NB4 (cell line): ENCODE measurements at regions not wholly inside any gene's neighbourhood (a gene's known extent, or its start where the extent isn't known, plus 50 kb on each side); places are given as distances from the start of the nearest gene placed in this dataset.

ENCODE experiments used
- POLR2A ChIP-seq: IDR thresholded peaks from 2 replicates; pipeline ENCODE4 v1.6.1; 2011; ENCODE audit warnings: mild to moderate bottlenecking; ENCODE audit not compliant: insufficient read length; ENCODE audit errors: extremely low read depth
- TF ChIP-seq, protein P1 (sequence below): IDR thresholded peaks from one replicate; pipeline ENCODE4 v1.5.1; 2012; ENCODE audit warnings: low read depth, low read length

DNA sequence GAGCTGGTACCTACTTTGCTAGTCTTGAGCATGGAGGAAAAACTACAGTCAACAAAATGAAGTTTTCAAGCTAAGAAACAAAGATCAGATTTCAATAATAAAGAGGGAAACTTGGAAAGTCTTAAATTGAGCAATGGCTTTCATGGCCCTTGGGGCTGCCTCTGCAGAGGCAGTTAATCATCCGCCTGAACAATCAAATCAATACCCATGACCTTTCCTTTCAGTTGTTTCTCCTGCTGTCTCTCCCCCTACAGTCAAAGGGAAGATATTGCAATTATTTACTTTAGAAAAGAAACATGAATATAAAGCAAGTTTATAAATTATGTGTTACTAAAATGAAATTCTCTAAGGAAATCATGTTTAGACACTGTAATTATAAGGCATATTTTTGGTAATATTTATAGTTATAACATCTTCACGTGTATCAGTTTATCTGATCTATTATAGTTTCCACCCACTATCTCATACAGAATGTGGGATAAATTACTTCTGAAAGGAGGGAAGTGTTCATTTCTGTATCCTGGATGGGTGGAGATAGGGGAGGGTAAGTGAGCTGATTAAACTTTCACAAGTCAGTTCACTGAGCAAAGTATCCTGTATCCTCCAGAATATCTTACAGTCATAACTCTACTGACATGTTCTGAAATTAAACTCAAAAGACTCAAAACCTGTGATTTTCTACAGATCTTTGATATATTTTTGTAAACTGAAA, 72.4 kb upstream of the TSC22D1 start:
- TF ChIP-seq, protein P1, sequence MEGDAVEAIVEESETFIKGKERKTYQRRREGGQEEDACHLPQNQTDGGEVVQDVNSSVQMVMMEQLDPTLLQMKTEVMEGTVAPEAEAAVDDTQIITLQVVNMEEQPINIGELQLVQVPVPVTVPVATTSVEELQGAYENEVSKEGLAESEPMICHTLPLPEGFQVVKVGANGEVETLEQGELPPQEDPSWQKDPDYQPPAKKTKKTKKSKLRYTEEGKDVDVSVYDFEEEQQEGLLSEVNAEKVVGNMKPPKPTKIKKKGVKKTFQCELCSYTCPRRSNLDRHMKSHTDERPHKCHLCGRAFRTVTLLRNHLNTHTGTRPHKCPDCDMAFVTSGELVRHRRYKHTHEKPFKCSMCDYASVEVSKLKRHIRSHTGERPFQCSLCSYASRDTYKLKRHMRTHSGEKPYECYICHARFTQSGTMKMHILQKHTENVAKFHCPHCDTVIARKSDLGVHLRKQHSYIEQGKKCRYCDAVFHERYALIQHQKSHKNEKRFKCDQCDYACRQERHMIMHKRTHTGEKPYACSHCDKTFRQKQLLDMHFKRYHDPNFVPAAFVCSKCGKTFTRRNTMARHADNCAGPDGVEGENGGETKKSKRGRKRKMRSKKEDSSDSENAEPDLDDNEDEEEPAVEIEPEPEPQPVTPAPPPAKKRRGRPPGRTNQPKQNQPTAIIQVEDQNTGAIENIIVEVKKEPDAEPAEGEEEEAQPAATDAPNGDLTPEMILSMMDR = no peak
- TF ChIP-seq POLR2A = no peak
